Adrenal gland (tissue), 5 donors: ENCODE measurements at regions not wholly inside any gene's neighbourhood (a gene's known extent, or its start where the extent isn't known, plus 50 kb on each side); places are given as distances from the start of the nearest gene placed in this dataset.

Experiments used
- CTCF ChIP-seq, 6 experiments: fragments of 450-650 bp in 4 of 6; fragments of 200-600 bp in 2 of 6; sonication (generic) in 1 of 6; IDR thresholded peaks; 1 replicate in 5 of 6; 2 replicates in 1 of 6; pipeline versions ENCODE4 v1.5.1 to v1.8.0; 2016 to 2021; ENCODE audit warnings: antibody characterized with exemption in 6 of 6, mild to moderate bottlenecking in 2 of 6, moderate library complexity in 1 of 6
- POLR2A ChIP-seq, 2 donors: fragments of 450-650 bp; IDR thresholded peaks; one replicate each; pipeline ENCODE4 v1.6.1; 2017; ENCODE audit warnings: antibody characterized with exemption in 2 of 2, mild to moderate bottlenecking in 2 of 2, moderate library complexity in 1 of 2
- donor health status: DM: no; HTN: no; CAD: no.

- TF ChIP-seq CTCF (IDR thresholded peaks at IDR 0.05) (no peak), POLR2A (IDR thresholded peaks at IDR 0.05) (no peak)
Measured at GRCh38 chr5:58099257-58099656, 360.6 kb downstream of the PLK2 start.
